ENCODE measurements at regions not wholly inside any gene's neighbourhood (a gene's known extent, or its start where the extent isn't known, plus 50 kb on each side); places are given as distances from the start of the nearest gene placed in this dataset.
A peak's percentile ranks its signal among the peaks of the same experiment; 100 is the strongest.
"Not testable (repeated sequence)": the region's sequence is repeated elsewhere in the genome, so short reads cannot be mapped to it uniquely, and the experiment has no call there.

- no peak for DNase-seq
These were observed 161.3 kb upstream of the CBLB start for GRCh38 chr3:106029954-106030626.

- DNase-seq: peak; percentile 53
These were observed 161.8 kb upstream of the CBLB start for GRCh38 chr3:106030627-106030963.

- no peak for DNase-seq
These were observed 163.7 kb upstream of the CBLB start for GRCh38 chr3:106032479-106032878.

GRCh38 chr3:106033654-106034053, 164.8 kb upstream of the CBLB start:
- DNase-seq: no peak

GRCh38 chr3:106034313-106034712, 165.5 kb upstream of the CBLB start:
- DNase-seq: no peak

- DNase-seq: no peak
These were observed 166.8 kb upstream of the CBLB start for GRCh38 chr3:106035619-106036018.

- no peak for DNase-seq
These were observed 167.9 kb upstream of the CBLB start for GRCh38 chr3:106036696-106037095.

- no peak for DNase-seq
These were observed 178.4 kb upstream of the CBLB start for GRCh38 chr3:106047221-106047620.

GRCh38 chr3:106048946-106049481, 180.2 kb upstream of the CBLB start:
- DNase-seq: no peak

GRCh38 chr3:106049821-106050220, 181.0 kb upstream of the CBLB start:
- no peak for DNase-seq

- DNase-seq: no peak
These were observed 188.1 kb upstream of the CBLB start for GRCh38 chr3:106056931-106057330.

GRCh38 chr3:106058475-106058874, 189.7 kb upstream of the CBLB start:
- no peak for DNase-seq

- DNase-seq: no peak
These were observed 191.2 kb upstream of the CBLB start for GRCh38 chr3:106059953-106060517.

GRCh38 chr3:106063909-106064308, 195.1 kb upstream of the CBLB start:
- no peak for DNase-seq

GRCh38 chr3:106065831-106066230, 197.0 kb upstream of the CBLB start:
- DNase-seq: no peak

- no peak for DNase-seq
These were observed 198.9 kb upstream of the CBLB start for GRCh38 chr3:106067711-106068110.

- DNase-seq: no peak
These were observed 199.6 kb upstream of the CBLB start for GRCh38 chr3:106068381-106068780.

GRCh38 chr3:106068795-106069194, 200.0 kb upstream of the CBLB start:
- DNase-seq: no peak

- DNase-seq: no peak
These were observed 201.4 kb upstream of the CBLB start for GRCh38 chr3:106070187-106070586.

GRCh38 chr3:106071306-106071705, 202.5 kb upstream of the CBLB start:
- no peak for DNase-seq

- DNase-seq: not testable (repeated sequence)
These were observed 203.8 kb upstream of the CBLB start for GRCh38 chr3:106072596-106072995.

- not testable (repeated sequence) for DNase-seq
These were observed 205.0 kb upstream of the CBLB start for GRCh38 chr3:106073806-106074205.

- DNase-seq: not testable (repeated sequence)
These were observed 206.9 kb upstream of the CBLB start for GRCh38 chr3:106075731-106076130.

- DNase-seq: no peak
These were observed 209.8 kb upstream of the CBLB start for GRCh38 chr3:106078635-106079034.

- no peak for DNase-seq
These were observed 213.8 kb upstream of the CBLB start for GRCh38 chr3:106082616-106083015.
